Astrocyte (in vitro differentiated cells and primary cell): ENCODE measurements at regions not wholly inside any gene's neighbourhood (a gene's known extent, or its start where the extent isn't known, plus 50 kb on each side); places are given as distances from the start of the nearest gene placed in this dataset.
"Not testable (repeated sequence)": the region's sequence is repeated elsewhere in the genome, so short reads cannot be mapped to it uniquely, and the experiment has no call there.

Experiments
- DNase-seq: peaks from one replicate; pipeline ENCODE4 v3.0.0-alpha.2; 2010; ENCODE audit warnings: low read depth
- FAIRE-seq: peaks from 2 replicates; lab custom pipeline; 2011; peaks lifted over from hg19 to GRCh38; lab: Jason Lieb, UNC
- H2AFZ ChIP-seq: 2 replicates; pipeline ENCODE4 v1.6.0; 2012; ENCODE audit warnings: low read depth, low read length, inconsistent platforms
- H3K27ac ChIP-seq: 2 replicates; pipeline ENCODE4 v1.5.1; 2011; ENCODE audit warnings: low read depth, low read length, inconsistent platforms
- H3K27me3 ChIP-seq: 2 replicates; pipeline ENCODE4 v1.6.0; 2011; ENCODE audit warnings: low read length, inconsistent platforms; ENCODE audit not compliant: insufficient read depth
- H3K36me3 ChIP-seq: 2 replicates; pipeline ENCODE4 v1.5.1; 2011; ENCODE audit warnings: low read length, inconsistent platforms; ENCODE audit not compliant: insufficient read depth
- H3K4me1 ChIP-seq: 2 replicates; pipeline ENCODE4 v1.5.1; 2011; ENCODE audit warnings: low read length, inconsistent platforms; ENCODE audit not compliant: insufficient read depth
- H3K4me2 ChIP-seq: 2 replicates; pipeline ENCODE4 v1.6.0; 2012; ENCODE audit warnings: low read length, inconsistent platforms
- H3K4me3 ChIP-seq: 2 replicates; pipeline ENCODE4 v1.5.1; 2011; ENCODE audit warnings: low read depth, mild to moderate bottlenecking, low read length, inconsistent platforms; ENCODE audit not compliant: insufficient read depth
- H3K79me2 ChIP-seq: 2 replicates; pipeline ENCODE4 v1.6.0; 2012; ENCODE audit warnings: mild to moderate bottlenecking, low read length, inconsistent platforms; ENCODE audit not compliant: insufficient read depth
- H3K9ac ChIP-seq: 2 replicates; pipeline ENCODE4 v1.6.0; 2012; ENCODE audit warnings: mild to moderate bottlenecking, low read length, inconsistent platforms
- H3K9me3 ChIP-seq: 2 replicates; pipeline ENCODE4 v1.5.1; 2012; ENCODE audit warnings: low read depth, mild to moderate bottlenecking, low read length, inconsistent platforms; ENCODE audit not compliant: insufficient read depth
- H4K20me1 ChIP-seq: 2 replicates; pipeline ENCODE4 v1.6.0; 2012; ENCODE audit warnings: low read length, inconsistent platforms; ENCODE audit not compliant: insufficient read depth
- H3K27ac Mint-ChIP-seq: one replicate; pipeline ENCODE4 v1.8.0; 2021; ENCODE audit warnings: mild to moderate bottlenecking, mixed read lengths; ENCODE audit not compliant: unreplicated experiment
- H3K27me3 Mint-ChIP-seq: one replicate; pipeline ENCODE4 v1.8.0; 2021; ENCODE audit warnings: low read depth, mixed read lengths; ENCODE audit not compliant: unreplicated experiment
- H3K36me3 Mint-ChIP-seq: one replicate; pipeline ENCODE4 v1.8.0; 2021; ENCODE audit warnings: low read depth, mixed read lengths; ENCODE audit not compliant: unreplicated experiment
- H3K4me1 Mint-ChIP-seq: one replicate; pipeline ENCODE4 v1.8.0; 2021; ENCODE audit warnings: low read depth, mixed read lengths; ENCODE audit not compliant: unreplicated experiment
- H3K4me3 Mint-ChIP-seq: one replicate; pipeline ENCODE4 v1.8.0; 2021; ENCODE audit warnings: mild to moderate bottlenecking, moderate library complexity, mixed read lengths; ENCODE audit not compliant: unreplicated experiment
- H3K9me3 Mint-ChIP-seq: one replicate; pipeline ENCODE4 v1.8.0; 2021; ENCODE audit warnings: mild to moderate bottlenecking, mixed read lengths; ENCODE audit not compliant: unreplicated experiment
- CTCF ChIP-seq: IDR thresholded peaks from 2 replicates; pipeline ENCODE4 v1.5.1; 2011; ENCODE audit warnings: low read depth, mild to moderate bottlenecking, inconsistent platforms, low read length, moderate library complexity; ENCODE audit not compliant: insufficient read depth
- EZH2 ChIP-seq: IDR thresholded peaks from 2 replicates; pipeline ENCODE4 v1.6.1; 2012; ENCODE audit warnings: mild to moderate bottlenecking, low read length, inconsistent platforms; ENCODE audit not compliant: insufficient read depth

GRCh38 chr3:107001635-107002034 lies 375.6 kb upstream of the CCDC54 start:
- no peak overlapping the region for H3K27ac ChIP-seq
- no peak overlapping the region for H2AFZ ChIP-seq
- H3K27ac Mint-ChIP-seq: no peak overlapping the region
- TF ChIP-seq CTCF (no peak), EZH2 (no peak)
- no peaks in the 10 kb centered on the region for H3K4me1 ChIP-seq
- H4K20me1 ChIP-seq: no peaks in the 10 kb centered on the region
- no peak overlapping the region for H3K9ac ChIP-seq
- peaks cover 7% of the 10 kb centered on the region for H3K9me3 Mint-ChIP-seq
- no peaks in the 10 kb centered on the region for H3K27me3 Mint-ChIP-seq
- no peak for FAIRE-seq
- H3K4me1 Mint-ChIP-seq: no peaks in the 10 kb centered on the region
- no peak overlapping the region for H3K4me2 ChIP-seq
- H3K4me3 ChIP-seq: no peak overlapping the region
- H3K36me3 Mint-ChIP-seq: no peaks in the 10 kb centered on the region
- H3K27me3 ChIP-seq: no peaks in the 10 kb centered on the region
- H3K9me3 ChIP-seq: peaks cover 2% of the 10 kb centered on the region
- no peaks in the 10 kb centered on the region for H3K36me3 ChIP-seq
- DNase-seq: no peak
- no peaks in the 10 kb centered on the region for H3K79me2 ChIP-seq
- H3K4me3 Mint-ChIP-seq: no peak overlapping the region

DNA sequence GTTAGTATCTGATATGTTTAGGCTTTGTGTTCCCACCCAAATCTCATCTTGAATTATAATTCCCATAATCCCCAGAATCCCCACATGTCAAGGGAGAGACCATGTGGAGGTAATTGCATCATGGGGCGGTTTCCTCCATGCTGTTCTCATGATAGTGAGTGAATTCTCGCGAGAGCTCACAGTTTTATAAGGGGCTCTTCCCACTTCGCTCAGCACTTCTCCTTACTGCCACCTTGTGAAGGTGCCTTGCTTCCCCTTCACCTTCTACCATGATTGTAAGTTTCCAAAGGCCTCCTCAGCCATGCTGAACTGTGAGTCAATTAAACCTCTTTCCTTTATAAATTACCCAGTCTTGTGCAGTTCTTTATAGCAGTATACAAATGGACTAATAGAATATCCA lies 371.9 kb upstream of the CCDC54 start:
- not testable (repeated sequence) for H3K36me3 ChIP-seq, H3K36me3 Mint-ChIP-seq, FAIRE-seq, H3K4me3 ChIP-seq, H3K4me1 Mint-ChIP-seq, H3K4me1 ChIP-seq, H4K20me1 ChIP-seq, H3K4me2 ChIP-seq, H3K79me2 ChIP-seq, H3K4me3 Mint-ChIP-seq, DNase-seq, H3K9ac ChIP-seq, H3K27ac ChIP-seq, H3K9me3 ChIP-seq, H3K27me3 Mint-ChIP-seq, H3K27ac Mint-ChIP-seq, H2AFZ ChIP-seq, H3K27me3 ChIP-seq, H3K9me3 Mint-ChIP-seq

DNA sequence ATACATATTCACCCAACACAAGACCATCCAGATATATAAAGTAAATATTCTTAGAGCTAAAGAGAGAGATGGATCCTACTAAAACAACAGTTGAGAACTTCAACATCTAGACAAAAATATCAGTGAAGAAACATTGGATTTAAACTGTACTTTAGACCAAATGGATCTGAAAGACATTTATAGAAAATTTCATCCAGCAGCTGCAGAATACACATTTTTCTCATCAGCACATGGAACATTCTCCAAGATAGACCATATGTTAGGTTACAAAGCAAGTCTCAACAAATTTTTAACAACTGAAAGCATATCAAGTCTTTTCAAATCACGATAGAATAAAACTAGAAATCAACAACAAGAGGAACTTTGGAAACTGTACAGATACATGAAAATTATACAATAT lies 369.0 kb upstream of the CCDC54 start:
- FAIRE-seq (no peak), DNase-seq (no peak)
- no peak overlapping the region for H3K4me2 ChIP-seq
- Mint-ChIP-seq H3K9me3 (no peaks in the 10 kb centered on the region), H3K4me1 (no peaks in the 10 kb centered on the region), H3K4me3 (no peak overlapping the region), H3K27ac (no peak overlapping the region), H3K27me3 (no peaks in the 10 kb centered on the region), H3K36me3 (no peaks in the 10 kb centered on the region)
- no peak for TF ChIP-seq EZH2
- TF ChIP-seq CTCF: no peak
- H3K27ac ChIP-seq: no peak overlapping the region
- H3K79me2 ChIP-seq: no peaks in the 10 kb centered on the region
- H3K4me3 ChIP-seq: no peak overlapping the region
- H3K9me3 ChIP-seq: no peaks in the 10 kb centered on the region
- H3K27me3 ChIP-seq: no peaks in the 10 kb centered on the region
- H3K36me3 ChIP-seq: no peaks in the 10 kb centered on the region
- H3K4me1 ChIP-seq: no peaks in the 10 kb centered on the region
- H4K20me1 ChIP-seq: no peaks in the 10 kb centered on the region
- no peak overlapping the region for H3K9ac ChIP-seq
- no peak overlapping the region for H2AFZ ChIP-seq
